Esophagus squamous epithelium (tissue), 4 donors: ENCODE measurements at regions not wholly inside any gene's neighbourhood (a gene's known extent, or its start where the extent isn't known, plus 50 kb on each side); places are given as distances from the start of the nearest gene placed in this dataset.

ENCODE experiments used
- CTCF ChIP-seq, 6 experiments: fragments of 450-650 bp in 4 of 6; fragments of 200-600 bp in 2 of 6; sonication (generic) in 2 of 6; IDR thresholded peaks; one replicate each; pipeline ENCODE4 v1.5.1; 2016 to 2019; ENCODE audit warnings: antibody characterized with exemption in 6 of 6, mild to moderate bottlenecking in 4 of 6, moderate library complexity in 4 of 6
- POLR2A ChIP-seq, 4 donors: fragments of 450-650 bp; IDR thresholded peaks; one replicate each; pipeline ENCODE4 v1.6.1; 2017; ENCODE audit warnings: antibody characterized with exemption in 4 of 4, mild to moderate bottlenecking in 4 of 4, moderate library complexity in 3 of 4

- TF ChIP-seq CTCF (IDR thresholded peaks at IDR 0.05), result no peak
- no peak for TF ChIP-seq POLR2A (IDR thresholded peaks at IDR 0.05)
These were observed 515.1 kb downstream of the RPL10L start for GRCh38 chr14:46136456-46136855.
